ENCODE measurements at regions not wholly inside any gene's neighbourhood (a gene's known extent, or its start where the extent isn't known, plus 50 kb on each side); places are given as distances from the start of the nearest gene placed in this dataset.

DNA sequence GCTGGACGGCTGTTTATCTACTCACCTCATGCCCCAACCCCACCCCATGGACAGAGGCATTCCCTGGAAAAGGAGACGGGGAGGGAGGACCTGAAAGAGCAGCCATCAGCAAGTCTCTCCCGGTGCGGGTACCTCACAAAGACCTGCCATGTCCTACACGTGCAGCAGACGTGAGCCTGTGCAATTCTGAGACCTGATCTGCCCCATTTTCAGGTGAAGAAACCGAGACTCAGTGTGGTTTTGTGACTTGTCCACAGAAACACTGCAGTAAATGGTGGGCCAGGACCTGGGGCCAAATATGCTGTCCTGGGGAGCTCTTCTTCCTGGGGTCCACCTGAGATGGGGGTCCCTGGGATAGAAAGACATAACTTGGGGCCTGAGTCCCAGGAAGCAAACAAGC, 137.0 kb upstream of the LINGO1 start:
- intact Hi-C loops (cut with micrococcal nuclease) = no loop called here

DNA sequence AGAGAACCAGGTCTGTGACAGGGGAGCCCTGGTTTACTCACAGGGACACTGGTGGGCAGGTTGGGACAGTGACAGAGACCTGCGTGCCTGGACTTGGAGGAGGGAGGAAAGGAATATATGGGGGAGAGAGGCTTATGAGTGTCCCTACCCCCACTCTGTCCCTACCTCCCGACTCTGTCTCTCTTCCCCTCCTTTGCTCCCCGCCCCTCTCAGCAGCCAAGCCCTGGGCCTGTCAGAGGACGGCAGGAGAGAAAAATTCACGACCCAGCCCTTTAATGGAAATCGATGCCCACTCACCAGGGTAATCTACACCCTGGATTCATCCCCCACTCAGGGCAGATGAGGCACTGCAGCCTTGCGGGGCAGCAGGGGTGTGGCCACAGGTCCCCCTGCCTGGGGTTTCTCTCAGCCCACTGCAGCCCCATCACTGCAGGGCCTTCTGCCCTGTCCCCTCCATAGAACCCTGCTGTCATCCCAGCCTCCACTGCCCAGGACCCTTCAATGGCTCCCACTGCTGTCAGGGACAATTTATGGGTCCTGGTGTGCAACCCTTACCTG, 135.9 kb upstream of the LINGO1 start:
- intact Hi-C loops (cut with micrococcal nuclease) = no loop called here

DNA sequence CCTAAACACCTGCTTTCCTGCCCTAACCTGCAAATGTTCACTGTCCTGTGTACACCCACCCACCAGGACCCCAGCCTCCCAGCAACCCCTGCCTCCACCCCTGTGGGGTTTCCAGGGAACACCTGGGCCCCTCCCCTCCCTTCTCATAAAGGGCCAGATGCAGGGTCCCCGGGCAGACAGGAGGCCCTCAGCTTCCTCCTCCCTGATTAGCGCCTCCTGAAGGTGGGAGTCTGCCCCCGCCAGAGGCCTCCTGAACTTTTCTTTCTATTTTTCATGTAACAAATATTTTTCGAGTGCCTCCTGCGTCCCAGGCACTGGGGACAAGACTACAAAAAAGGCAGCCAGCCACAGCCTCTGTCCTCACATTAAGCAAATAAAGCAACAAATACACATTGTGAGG, 135.4 kb upstream of the LINGO1 start:
- intact Hi-C loops (cut with micrococcal nuclease) = no loop called here

DNA sequence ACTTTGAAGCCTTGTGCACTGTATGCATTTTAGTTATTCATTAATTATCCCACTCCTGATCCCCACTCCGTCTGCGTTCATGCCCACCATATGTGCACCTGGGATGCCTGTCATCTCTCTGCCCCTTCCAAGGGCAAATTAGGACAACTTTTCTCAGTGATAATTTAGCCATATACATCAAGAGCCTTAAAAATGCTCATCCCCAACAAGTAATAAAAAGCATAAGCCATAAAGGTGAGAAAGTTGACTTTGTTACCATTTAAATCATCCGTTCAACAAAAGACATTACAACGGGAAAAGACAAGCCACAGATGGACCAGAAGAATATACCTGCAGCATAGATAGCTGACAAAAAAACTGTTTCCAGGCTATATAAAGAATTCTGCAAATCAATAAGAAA, 131.4 kb upstream of the LINGO1 start:
- intact Hi-C loops (cut with micrococcal nuclease) = no loop called here

DNA sequence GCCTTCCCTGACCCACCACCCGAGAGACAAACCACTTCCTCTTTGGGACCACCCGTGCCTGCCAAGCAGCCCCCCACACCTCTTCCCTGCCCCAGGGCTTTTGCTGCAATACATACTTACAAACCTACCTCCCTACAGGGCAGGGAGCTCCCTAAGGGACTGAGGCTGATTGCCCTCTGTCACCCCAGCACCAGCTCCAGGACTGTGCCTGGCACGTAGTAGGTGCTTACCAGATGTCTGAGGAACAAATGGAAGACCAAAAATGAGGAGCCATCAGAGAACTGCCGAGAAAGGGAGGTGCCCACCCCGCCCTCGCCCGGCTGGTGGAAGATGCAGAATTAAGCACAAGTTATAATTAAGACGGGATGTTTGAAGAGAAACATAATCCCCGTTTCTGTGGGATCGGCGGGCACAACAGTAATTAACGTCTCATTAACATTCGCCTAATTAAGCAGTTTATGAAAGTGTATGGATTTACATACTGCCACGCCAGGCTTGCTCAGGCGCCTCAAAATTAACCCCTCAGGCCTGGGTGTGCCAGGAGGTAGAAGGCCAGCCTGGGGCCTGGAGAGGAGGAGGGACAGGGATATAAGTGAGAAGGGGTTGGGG, 130.1 kb upstream of the LINGO1 start:
- intact Hi-C loops (cut with micrococcal nuclease) = no loop called here

DNA sequence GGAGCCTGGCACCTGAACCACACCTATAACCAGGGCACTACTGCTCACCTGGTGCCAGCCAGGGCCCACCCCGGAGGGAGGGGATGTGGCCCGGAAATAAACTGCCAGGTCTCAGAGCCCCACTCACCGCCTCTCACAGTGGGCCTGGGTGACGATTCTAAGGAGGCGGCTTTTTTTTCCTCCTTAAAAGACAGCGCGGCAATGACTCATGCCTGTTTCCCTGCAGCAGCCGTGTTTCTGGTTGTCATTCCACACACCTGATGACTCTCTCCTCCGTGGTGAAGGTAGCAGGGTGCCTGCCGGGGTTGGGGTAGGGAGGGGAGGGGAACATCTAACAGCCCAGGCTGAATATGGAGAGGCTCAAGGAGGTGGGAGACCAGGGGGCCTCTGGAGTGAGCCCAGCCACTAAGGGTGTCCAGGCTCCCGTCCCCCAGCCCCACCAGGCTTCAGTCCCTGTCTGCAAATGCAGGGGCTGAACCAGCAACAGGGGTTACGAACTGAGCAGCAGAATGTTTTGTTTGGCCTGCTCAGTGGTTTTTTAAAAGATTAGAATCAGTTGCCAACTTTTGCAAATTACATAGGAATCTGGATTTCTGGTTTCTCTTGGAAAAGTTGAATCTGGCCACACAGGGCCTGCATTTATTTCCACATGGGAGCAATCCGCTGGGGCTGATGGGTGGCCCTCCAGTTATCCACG, 127.3 kb upstream of the LINGO1 start:
- intact Hi-C loops (cut with micrococcal nuclease) = no loop called here

DNA sequence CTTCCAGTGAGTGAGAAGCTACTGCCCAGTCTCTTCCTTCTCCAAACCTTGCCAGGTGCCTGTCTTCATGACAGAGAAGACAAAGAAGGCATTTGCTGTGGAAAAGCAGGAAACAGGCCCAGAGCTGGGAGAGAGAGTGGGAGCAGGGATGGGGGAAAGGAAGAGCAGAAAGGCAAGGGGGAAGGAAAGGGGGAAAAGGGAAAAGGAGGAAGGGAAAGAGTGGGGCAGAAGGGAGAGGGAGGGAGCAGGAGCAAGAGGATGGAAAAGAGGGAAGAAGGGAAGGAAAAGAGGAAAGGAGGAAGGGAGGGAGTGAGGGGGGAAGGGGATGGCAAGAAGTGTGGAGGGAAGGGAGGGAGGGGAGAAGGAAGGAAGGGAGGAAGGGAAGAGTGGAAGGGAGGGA, 121.2 kb upstream of the LINGO1 start:
- intact Hi-C loops (cut with micrococcal nuclease) = no loop called here

DNA sequence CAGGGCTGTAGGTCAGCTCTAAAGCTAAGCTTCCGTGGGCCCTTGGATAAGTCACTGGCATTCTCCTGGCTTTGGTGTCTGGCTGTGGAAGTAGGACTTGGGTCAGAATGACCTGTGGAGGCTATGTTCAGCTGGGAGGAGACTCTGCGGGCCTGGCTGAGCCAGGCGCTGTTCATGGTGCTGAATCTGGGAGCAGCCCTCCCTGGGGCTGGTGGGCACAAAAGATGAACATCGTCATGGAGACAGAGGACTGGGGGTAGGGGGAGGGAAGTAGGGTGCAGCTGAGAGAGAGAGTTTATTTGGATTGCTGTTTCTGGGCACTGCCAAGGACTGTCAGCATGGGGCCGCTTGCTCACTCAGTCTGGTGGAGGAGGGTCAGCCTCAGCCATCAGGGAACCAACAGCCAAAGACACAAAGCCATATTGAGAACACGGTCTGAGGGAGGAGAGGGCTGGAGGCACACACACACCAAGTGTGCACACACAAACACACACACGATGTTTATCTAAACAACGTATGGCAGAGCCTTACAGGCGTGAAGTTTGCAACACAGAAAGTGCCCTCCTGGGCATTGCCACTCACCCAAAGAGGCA, 120.7 kb upstream of the LINGO1 start:
- intact Hi-C loops (cut with micrococcal nuclease) = no loop called here

DNA sequence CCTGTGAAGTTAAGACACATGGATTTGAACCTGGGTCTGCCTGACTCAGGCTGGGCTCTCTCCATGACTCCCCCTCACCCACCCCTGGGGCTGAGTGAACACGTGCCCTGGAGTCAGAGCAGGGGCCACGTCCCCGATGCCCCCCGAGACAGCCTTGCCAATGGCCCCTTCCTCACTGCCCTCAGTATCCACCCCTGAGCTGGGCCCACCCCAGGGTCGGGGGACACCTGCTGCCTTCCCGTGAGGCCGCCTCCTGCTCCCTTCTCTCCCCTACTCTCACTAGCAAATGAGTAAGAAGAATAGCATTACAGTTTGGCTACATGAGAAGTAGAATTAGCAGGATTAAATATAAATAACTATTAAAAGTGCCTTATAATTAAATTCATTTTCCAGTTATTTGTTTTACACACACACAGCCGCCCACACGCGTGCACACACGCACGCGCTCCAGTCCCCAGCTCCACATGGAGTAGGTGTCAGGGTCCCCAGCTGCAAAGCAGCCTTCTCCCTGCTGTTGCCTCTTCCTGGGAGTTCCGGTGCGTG, 117.4 kb upstream of the LINGO1 start:
- intact Hi-C loops (cut with micrococcal nuclease) = no loop called here

DNA sequence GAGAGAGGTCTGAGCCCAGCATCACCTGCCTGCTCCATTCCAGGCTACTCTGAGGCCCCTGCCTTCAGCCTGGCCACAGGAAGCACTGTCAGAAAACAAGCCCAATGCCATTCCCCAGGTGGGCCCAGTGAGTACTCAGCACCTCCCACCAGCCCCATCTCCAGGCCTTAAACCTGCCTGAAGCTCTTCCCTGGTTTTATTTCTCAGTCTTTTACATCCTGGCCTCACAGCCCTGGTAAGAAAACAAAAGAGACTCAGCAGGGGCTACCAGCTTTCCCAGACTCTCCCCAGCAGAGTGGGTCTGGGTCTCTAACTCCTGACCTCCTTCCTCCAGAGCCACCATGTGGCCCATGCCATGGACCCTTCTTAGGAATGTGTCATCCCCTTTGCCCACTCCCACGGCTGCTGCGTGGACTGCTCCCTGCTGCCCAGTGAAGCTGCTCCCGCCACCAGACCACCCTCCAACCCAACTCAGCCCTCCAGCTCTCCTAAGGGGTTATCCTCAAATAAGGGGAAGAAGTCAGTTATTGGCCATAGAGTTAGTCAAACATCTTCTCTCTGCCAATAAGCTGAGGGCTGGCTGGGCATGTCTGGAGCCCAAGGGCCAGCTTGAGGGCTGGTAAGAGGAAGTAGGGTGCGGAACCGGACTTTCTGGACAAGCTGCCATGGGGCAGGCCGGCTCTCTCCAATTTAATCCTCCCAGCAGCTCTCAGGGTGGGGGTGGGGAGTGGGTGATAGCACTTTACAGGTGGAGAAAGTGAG, 116.7 kb upstream of the LINGO1 start:
- intact Hi-C loops (cut with micrococcal nuclease) = no loop called here

DNA sequence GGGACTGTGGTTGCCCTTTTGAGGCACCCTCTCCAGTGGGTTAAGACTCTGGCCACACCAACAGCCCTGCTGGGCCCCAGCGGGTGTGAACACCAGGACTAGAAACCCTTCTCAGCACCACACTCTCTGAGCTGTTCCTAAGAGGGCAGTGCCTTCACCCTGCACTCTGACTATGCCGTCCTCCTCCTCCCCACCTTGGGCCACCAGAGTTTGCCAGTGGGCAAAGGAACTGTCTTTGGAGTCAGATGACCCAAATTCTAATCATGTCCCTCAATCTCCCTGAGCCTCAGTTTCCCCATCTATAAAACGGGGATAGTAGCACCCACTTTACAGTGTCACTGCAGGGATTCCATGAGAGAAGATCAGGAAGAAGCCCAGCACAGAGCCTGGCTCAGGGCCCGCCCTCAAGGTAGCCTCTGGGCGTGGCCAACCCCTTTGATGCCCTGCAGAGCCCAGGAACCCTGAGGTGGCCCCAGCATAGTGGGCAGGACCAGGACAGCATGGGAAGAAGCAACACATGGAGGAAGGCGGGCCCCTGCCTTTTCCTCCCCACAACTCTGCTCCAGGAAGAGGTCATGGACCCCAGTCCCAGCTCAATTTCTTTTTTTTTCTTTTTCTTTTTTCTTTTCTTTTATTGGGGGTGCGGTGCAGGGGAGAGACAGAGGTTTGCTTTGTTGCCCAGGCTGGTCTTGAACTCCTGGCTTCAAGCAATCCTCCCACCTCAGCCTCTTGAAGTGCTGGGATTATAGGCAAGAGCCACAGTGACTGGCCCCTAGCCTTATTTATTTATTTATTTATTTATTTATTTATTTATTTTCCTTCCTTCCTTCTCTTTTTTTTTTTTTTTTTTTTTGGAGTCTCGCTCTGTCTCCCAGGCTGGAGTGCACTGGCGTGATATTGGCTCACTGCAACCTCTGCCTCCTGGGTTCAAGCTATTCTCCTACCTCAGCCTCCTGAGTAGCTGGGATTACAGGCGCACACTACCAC, 115.7 kb upstream of the LINGO1 start:
- intact Hi-C loops (cut with micrococcal nuclease) = no loop called here

DNA sequence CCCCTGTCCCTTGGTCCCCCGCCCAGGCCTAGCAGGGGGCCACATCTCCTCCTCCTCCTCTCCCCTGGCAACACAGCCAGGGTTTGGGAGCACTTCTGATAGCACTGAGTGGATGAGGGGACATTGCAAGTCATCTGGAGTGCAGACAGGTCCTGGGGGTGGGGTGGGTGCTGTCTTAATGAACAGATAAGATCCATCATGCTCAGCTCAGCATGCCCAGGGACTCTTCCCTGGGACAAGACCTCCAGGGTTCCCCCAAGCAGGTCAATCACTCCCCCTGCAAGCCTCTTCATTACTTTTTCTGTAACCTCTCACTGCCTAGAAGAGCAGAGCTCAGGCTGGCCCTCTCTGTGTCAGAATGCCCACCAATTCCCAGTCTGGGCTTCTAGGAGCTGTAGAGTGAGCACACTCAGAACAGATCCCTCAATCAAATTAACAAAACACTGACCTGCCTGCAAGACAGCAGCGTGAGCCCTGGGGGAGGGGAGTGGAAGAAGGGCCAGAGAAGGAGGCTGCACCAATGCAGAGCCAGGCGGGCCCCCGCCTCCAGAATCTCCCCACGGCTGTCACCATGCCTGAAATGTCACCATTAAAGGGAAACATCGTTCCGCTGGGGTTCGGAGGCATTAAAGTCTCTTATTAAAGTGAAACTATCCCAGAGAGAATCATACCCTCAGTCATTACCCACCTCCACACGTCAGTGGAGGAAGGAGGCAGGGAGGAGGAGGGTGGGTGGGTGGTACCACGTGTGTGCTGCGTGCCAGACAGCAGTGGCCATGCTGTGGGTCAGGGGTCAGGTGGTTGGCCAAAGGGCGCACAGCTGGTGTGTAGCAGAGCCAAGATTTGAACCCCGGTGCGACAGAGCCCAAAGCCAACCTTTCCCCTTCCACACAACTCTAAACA, 114.7 kb upstream of the LINGO1 start:
- intact Hi-C loops (cut with micrococcal nuclease) = no loop called here

DNA sequence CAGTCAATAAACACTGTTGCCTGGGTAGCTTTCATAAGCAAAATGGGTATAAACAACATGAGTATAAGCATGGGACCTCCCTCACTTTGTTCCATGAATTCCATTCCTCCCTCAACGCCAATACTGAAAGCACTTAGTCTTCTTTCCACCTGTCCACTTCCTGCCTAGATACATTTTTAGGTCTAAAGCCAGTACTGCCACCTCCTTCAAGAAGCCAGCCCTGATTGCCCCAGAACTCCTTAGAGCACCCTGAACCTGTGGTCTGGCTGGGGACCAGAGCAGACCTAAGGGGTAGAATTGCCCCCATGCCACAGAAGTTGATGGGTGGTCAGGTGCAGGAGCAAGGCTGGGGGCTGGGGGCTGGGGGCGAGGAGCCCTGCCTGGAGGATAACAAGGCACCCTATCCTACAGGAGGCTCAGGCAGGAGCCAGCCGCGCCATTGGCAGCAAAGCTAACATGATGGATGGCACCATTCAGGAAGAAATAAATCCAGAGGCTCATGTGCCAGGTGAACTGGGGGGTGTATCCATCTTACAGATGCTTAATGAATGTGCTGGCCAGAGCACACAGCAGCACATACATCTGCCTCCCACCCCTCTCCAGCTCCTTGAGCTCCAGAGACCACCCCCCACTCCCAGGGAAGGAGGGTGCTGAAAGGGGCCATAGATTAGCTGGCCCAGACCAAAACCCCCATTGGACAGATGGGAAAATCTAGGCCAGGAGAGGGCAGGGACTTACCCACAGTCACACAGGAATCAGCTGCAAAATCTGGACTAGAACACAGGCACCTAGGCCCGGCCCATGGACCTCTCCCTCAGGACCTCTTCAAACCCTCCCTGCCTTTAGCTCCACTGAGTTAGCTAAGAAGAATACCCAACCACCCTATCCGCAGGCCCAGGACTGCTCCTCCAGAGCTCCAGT, 113.8 kb upstream of the LINGO1 start:
- intact Hi-C loops (cut with micrococcal nuclease) = no loop called here

DNA sequence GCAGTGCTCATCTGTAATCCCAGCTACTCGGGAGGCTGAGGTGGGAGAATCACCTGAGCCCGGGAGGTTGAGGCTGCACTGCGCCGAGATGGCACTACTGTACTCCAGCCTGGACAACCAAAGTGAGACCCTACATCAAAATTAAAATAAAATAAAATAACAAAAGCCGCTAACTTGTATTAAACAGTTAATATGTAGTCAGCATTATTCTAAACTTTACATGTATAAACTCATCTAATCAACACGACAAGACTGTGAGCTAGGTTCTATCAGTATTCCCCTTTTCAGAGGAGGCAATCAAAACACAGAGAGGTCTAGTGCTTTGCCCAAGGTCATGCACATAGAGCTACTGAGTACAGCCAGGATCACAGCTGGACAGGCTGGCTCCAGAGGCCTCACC, 111.7 kb upstream of the LINGO1 start:
- intact Hi-C loops (cut with micrococcal nuclease) = no loop called here

DNA sequence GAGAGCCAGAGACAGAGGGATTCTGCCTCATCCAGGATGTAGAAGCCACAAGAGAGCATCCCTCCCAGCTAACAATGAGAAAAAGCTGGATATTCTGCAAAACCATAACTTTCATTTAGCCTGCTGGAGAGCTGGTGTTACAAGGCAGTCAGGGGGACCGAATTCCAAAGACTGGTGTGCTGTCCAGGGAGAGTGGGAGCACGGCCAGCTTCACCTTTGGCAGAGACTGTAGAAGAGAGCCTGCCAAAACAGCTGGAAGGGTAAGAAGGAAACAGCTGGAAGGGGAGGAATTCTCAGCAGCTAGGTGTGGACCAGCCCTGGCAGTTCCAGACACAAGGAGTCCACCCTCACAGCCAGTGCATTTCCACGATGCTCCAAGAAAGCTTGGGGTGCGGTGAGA, 109.9 kb upstream of the LINGO1 start:
- intact Hi-C loops (cut with micrococcal nuclease) = no loop called here

DNA sequence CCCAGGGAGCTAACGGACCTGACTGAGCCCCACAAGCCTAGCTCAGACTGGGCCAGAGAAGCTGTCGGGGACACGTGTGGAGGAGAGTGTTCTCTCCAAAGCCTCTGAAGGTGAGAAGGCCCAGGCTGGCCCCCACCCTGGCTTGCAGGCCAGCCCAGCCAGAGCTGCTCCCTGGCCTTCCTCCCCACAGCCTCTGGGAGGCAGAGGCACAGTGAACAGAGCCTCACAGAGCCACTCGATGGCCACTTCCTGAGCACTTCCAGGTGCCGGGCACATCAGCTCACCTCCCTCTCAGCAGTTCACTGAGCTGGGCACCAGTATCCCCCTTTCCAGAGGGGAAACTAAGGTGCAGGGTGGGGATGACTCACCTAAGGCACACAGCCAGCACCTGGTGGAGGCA, 109.4 kb upstream of the LINGO1 start:
- intact Hi-C loops (cut with micrococcal nuclease) = no loop called here

DNA sequence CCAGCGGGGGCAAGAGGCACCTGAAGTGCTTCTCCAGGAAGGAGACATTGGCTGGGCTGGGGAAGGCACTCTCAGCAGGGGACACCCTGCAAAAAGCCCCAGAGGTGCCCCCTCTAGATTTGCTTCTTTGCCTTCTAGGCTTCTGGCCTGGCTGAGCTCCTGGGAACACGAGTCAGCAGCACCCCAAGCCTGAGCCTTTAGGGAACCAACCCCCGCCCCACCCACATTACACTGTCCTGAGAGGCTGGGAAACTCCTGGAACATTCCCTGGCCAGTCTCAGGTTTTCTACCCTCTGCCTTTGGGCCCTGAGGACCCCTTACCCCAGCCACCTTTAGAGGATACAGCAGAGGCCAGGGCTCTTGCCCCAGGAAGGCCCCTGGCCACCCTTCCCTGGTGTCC, 108.4 kb upstream of the LINGO1 start:
- intact Hi-C loops (cut with micrococcal nuclease) = no loop called here

DNA sequence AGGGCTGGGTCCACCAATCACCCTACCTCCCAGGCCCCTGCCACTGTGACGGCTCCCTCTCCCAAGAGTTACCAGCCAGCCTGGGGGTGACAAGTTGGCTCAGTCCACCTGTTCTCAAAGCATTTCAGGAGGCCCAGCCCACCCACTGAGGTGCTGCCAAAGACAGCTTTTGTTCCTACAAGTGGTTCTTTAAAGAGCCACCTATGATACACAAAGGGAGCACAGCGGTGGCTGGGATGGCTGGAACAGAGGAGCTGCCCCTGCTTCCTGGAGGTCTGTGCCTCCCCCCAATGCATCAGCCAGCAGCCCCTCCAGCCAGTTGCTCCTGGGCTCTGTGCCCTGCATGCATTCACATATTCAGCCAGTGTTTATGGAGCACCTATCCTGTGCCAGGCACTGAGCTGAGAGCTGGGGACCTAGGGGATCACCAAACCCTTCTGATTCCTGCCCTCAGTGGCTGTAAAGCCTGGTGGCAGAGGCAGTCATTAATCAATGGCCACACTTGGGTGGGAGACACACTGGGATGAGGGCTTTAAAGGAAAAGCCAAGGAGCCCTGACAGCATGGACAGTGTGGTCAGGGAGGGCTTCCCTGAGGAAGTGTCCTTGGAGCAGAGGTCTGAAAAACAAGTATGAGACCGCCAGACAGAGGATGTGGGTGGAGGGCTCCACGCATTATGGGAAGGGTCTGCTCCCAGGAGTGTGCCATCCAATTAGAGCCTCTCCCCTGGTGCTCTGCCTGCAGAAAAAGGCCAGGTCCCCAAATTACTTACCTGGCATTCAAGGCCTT, 107.1 kb upstream of the LINGO1 start:
- intact Hi-C loops (cut with micrococcal nuclease) = no loop called here
